K562 (cell line): ENCODE measurements at regions not wholly inside any gene's neighbourhood (a gene's known extent, or its start where the extent isn't known, plus 50 kb on each side); places are given as distances from the start of the nearest gene placed in this dataset.

Source experiments
- ATAC-seq: fragments of 200-7000 bp; cut with Tn5 transposase; 3 replicates; pipeline ENCODE4 v1.9.1; 2020; ENCODE audit warnings: moderate library complexity
- BruUV-seq: library from RNA; stranded (reverse); fragments of 400-500 nt; replicated peaks from 2 replicates; lab custom pipeline; 2021; lab: Mats Ljungman, UMichigan
- CTCF ChIA-PET: fragments of 300-600 bp; formaldehyde crosslinking; extraction: SDS; loops from one replicate; lab custom pipeline; 2021; ENCODE audit warnings: low intra/inter-chr PET ratio; lab: Yijun Ruan, JAX
- POLR2A ChIA-PET: fragments of 300-600, 350-650 bp; sonication (Branson Sonifier 250); formaldehyde crosslinking; extraction: SDS; loops from one replicate; lab custom pipeline; 2021; ENCODE audit warnings: antibody characterized with exemption, inconsistent platforms; lab: Yijun Ruan, JAX
- DNase-seq, 4 experiments: peaks; one replicate each; pipeline versions ENCODE4 v3.0.0 to v3.0.0-alpha.2; 2011 to 2018; ENCODE audit warnings: low spot score in 3 of 4, mixed read lengths in 3 of 4; ENCODE audit errors: extremely low read depth in 1 of 4
- FAIRE-seq: peaks from 2 replicates; lab custom pipeline; 2011; peaks lifted over from hg19 to GRCh38; lab: Jason Lieb, UNC
- H2AFZ ChIP-seq: 2 replicates; pipeline ENCODE4 v1.6.0; 2011; ENCODE audit warnings: low read depth, low read length, control low read depth, inconsistent platforms
- H3K27ac ChIP-seq: fragments of 200-600 bp; 3 replicates; pipeline ENCODE4 v1.8.0; 2011; ENCODE audit warnings: low read depth, mild to moderate bottlenecking, control low read depth, inconsistent platforms, low read length, moderate library complexity, mixed read lengths; ENCODE audit errors: extremely low read depth
- H3K27me3 ChIP-seq, 2 experiments: fragments of 300-600 bp in 1 of 2; 2 replicates in 1 of 2; 3 replicates in 1 of 2; pipeline versions ENCODE4 v1.6.0 to v1.8.0; 2011; ENCODE audit warnings: inconsistent platforms in 2 of 2, low read length in 2 of 2, mild to moderate bottlenecking in 1 of 2, mixed read lengths in 1 of 2, moderate library complexity in 1 of 2; ENCODE audit not compliant: control insufficient read depth in 2 of 2, insufficient read depth in 2 of 2
- H3K36me3 ChIP-seq: fragments of 300-600 bp; 3 replicates; pipeline ENCODE4 v1.8.0; 2011; ENCODE audit warnings: mild to moderate bottlenecking, low read length, inconsistent platforms; ENCODE audit not compliant: control insufficient read depth, insufficient read depth
- H3K4me1 ChIP-seq, 2 experiments: fragments of 200-600 bp in 1 of 2; replicated peaks in 1 of 2; 2 replicates in 1 of 2; 3 replicates in 1 of 2; pipeline versions ENCODE4 v1.5.1 to v1.8.0; 2011; ENCODE audit warnings: inconsistent platforms in 2 of 2, low read length in 2 of 2, mild to moderate bottlenecking in 1 of 2, mixed read lengths in 1 of 2, moderate library complexity in 1 of 2; ENCODE audit not compliant: control insufficient read depth in 2 of 2, insufficient read depth in 2 of 2
- H3K4me2 ChIP-seq: 2 replicates; pipeline ENCODE4 v1.6.1; 2011; ENCODE audit warnings: low read length, control low read depth, inconsistent platforms, mixed read lengths; ENCODE audit not compliant: insufficient read depth
- H3K4me3 ChIP-seq: fragments of 200-600 bp; sonication (generic), shearing (Covaris generic); 2 replicates; pipeline ENCODE4 v1.5.1; 2016; ENCODE audit warnings: control low read depth, inconsistent platforms
- H3K79me2 ChIP-seq: fragments of 200-600 bp; 3 replicates; pipeline ENCODE4 v1.8.0; 2011; ENCODE audit warnings: low read length, inconsistent platforms; ENCODE audit not compliant: control insufficient read depth, insufficient read depth
- H3K9ac ChIP-seq, 2 experiments: 2 replicates each; pipeline versions ENCODE4 v1.6.0 to v1.6.1; 2011; ENCODE audit warnings: low read depth in 2 of 2, low read length in 2 of 2, control low read depth in 1 of 2, inconsistent platforms in 1 of 2, mild to moderate bottlenecking in 1 of 2, mixed read lengths in 1 of 2; ENCODE audit not compliant: insufficient read depth in 1 of 2
- H3K9me1 ChIP-seq: one replicate; pipeline ENCODE4 v1.6.0; 2011; ENCODE audit warnings: inconsistent platforms, mild to moderate bottlenecking, low read length, moderate library complexity; ENCODE audit not compliant: control insufficient read depth, insufficient read depth
- H3K9me3 ChIP-seq: replicated peaks from 2 replicates; pipeline ENCODE4 v1.5.1; 2011; ENCODE audit warnings: low read depth, low read length, inconsistent platforms; ENCODE audit not compliant: control insufficient read depth, insufficient read depth
- H4K20me1 ChIP-seq: replicated peaks from 2 replicates; pipeline ENCODE4 v1.6.1; 2011; ENCODE audit warnings: low read length, inconsistent platforms, mixed read lengths; ENCODE audit not compliant: control insufficient read depth, insufficient read depth
- CREB1 ChIP-seq, 2 experiments: sonication (generic) in 1 of 2; formaldehyde crosslinking in 1 of 2; IDR thresholded peaks; 2 replicates each; pipeline versions ENCODE4 v1.6.1 to v1.8.0; 2012 to 2022; ENCODE audit warnings: inconsistent platforms in 1 of 2, mild to moderate bottlenecking in 1 of 2, missing genetic modification reagents in 1 of 2, moderate library complexity in 1 of 2
- CREBBP ChIP-seq: IDR thresholded peaks from one replicate; pipeline ENCODE4 v1.6.1; 2012; ENCODE audit warnings: low read depth, mild to moderate bottlenecking, control low read depth, inconsistent platforms, low read length
- DIDO1 ChIP-seq: fragments of 450-650 bp; IDR thresholded peaks from 2 replicates; pipeline ENCODE4 v1.6.1; 2016; ENCODE audit warnings: low read depth, missing biosample characterization, missing genetic modification characterization
- FOSL1 ChIP-seq: fragments of 200-800 bp; sonication (Bioruptor generic); conservative IDR thresholded peaks from 2 replicates; pipeline ENCODE4 v1.6.1; 2016; ENCODE audit warnings: missing genetic modification characterization, missing compliant biosample characterization
- ILF3 ChIP-seq: fragments of 450-650 bp; IDR thresholded peaks from 2 replicates; pipeline ENCODE4 v1.6.1; 2018; ENCODE audit warnings: antibody characterized with exemption, mild to moderate bottlenecking, moderate library complexity, borderline replicate concordance
- KDM4B ChIP-seq, 2 experiments: fragments of 450-650 bp in 1 of 2; sonication (generic) in 1 of 2; IDR thresholded peaks; 2 replicates each; pipeline ENCODE4 v1.6.1; 2016 to 2017; ENCODE audit warnings: borderline replicate concordance in 2 of 2, antibody characterized with exemption in 1 of 2, low read depth in 1 of 2, mild to moderate bottlenecking in 1 of 2
- NCOR1 ChIP-seq: fragments of 450-650 bp; IDR thresholded peaks from 2 replicates; pipeline ENCODE4 v1.6.1; 2016; ENCODE audit warnings: mild to moderate bottlenecking, moderate library complexity
- PHTF2 ChIP-seq: fragments of 250-450 bp; sonication (Bioruptor Pico); IDR thresholded peaks from 2 replicates; pipeline ENCODE4 v1.5.0; 2021; ENCODE audit warnings: mild to moderate bottlenecking
- PTRF ChIP-seq: fragments of 450-650 bp; IDR thresholded peaks from 2 replicates; pipeline ENCODE4 v1.6.1; 2016; ENCODE audit warnings: mild to moderate bottlenecking, missing genetic modification characterization, missing compliant biosample characterization
- SP2 ChIP-seq: IDR thresholded peaks from 2 replicates; pipeline ENCODE4 v1.6.1; 2011; ENCODE audit warnings: mild to moderate bottlenecking, low read depth, low read length, moderate library complexity; ENCODE audit not compliant: poor library complexity, severe bottlenecking; ENCODE audit errors: extremely low read depth
- ZC3H4 ChIP-seq: sonication (generic); formaldehyde crosslinking; IDR thresholded peaks from 2 replicates; pipeline ENCODE4 v1.9.0; 2021; ENCODE audit warnings: missing genetic modification reagents, borderline replicate concordance
- ZNF785 ChIP-seq: fragments of 250-450 bp; sonication (Bioruptor Pico); IDR thresholded peaks from 2 replicates; pipeline ENCODE4 v1.4.0; 2020; ENCODE audit warnings: mild to moderate bottlenecking
- WGBS: fragments of 100-300 bp; shearing (Covaris generic); methylation state at CpG from one replicate; pipeline ENCODE4 v1.1.6; 2016; ENCODE audit warnings: low coverage, mixed read lengths; ENCODE audit not compliant: insufficient coverage; ENCODE audit errors: missing lambda C conversion rate; 5-methylcytosine and 5-hydroxymethylcytosine counted together
- in situ Hi-C: fragments of 300-500 bp; cut with MboI; formaldehyde crosslinking; loops from 4 replicates; pipeline ENCODE4 v1.15.0; 2018; ENCODE audit warnings: inconsistent platforms, mixed read lengths
- intact Hi-C: fragments of 100-400 bp; cut with micrococcal nuclease; formaldehyde crosslinking; loops from 2 replicates; pipeline ENCODE4 v1.14.2; 2022
- TF ChIP-seq, protein P1 (sequence below): sonication (generic); formaldehyde crosslinking; IDR thresholded peaks from 2 replicates; pipeline ENCODE4 v1.8.0; 2023; ENCODE audit warnings: mild to moderate bottlenecking, missing genetic modification reagents
- TF ChIP-seq, protein P2 (sequence below): fragments of 450-650 bp; conservative IDR thresholded peaks from 2 replicates; pipeline ENCODE4 v1.6.1; 2016; ENCODE audit warnings: missing genetic modification characterization, low read depth, mild to moderate bottlenecking, control low read depth, missing compliant biosample characterization

DNA sequence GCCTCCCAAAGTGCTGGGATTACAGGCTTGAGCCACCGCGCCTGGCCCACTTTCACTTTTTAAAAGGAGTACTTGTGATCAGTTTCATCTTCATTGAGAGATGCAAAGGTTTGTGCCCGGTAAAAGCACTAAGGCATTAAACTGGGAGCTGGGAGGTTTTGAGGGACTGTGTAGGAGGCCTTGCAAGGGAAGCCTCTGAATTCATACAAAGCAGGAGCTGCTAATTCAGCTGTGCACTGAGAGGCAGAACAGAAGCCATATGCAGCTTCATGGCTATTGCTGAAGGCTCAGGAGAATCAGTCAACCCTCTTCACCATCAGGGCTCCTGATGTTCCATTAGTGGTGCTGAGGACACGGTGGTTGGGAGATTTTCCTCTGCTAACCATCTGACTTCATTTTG lies 77.7 kb downstream of the GPR88 start:
- WGBS: 6% methylated on average over 4 of the region's 4 CpGs
- no peak overlapping the region for H3K27ac ChIP-seq
- H4K20me1 ChIP-seq: no peaks in the 10 kb centered on the region
- CTCF ChIA-PET: no interaction called here
- no peak for FAIRE-seq
- in situ Hi-C loops: no loop called here
- H3K4me3 ChIP-seq: no peak overlapping the region
- no peaks in the 10 kb centered on the region for H3K9me3 ChIP-seq
- no peak overlapping the region for H3K4me2 ChIP-seq
- no peak overlapping the region for H3K9ac ChIP-seq
- ATAC-seq: no peak
- no peaks in the 10 kb centered on the region for H3K9me1 ChIP-seq
- H2AFZ ChIP-seq: no peak overlapping the region
- 0 out of 5 replicates have a peak, but pooled peaks cover 0 to 3% of the 10 kb centered on the region in 2 experiments for H3K27me3 ChIP-seq
- H3K4me1 ChIP-seq: no peaks in the 10 kb centered on the region
- intact Hi-C loops: no loop called here
- TF ChIP-seq PHTF2 (no peak), SP2 (no peak), FOSL1 (no peak)
- TF ChIP-seq, all 486 proteins: peak for 0
- POLR2A ChIA-PET: interaction anchor here (1.0 to 1.2 kb wide), 2 partner anchors 9 to 11 kb away, joined by 3 read pairs; no protein-coding TSS in a partner anchor
- BruUV-seq: no TSS peak
- Histone ChIP-seq H3K79me2 (no peaks in the 10 kb centered on the region), H3K36me3 (no peaks in the 10 kb centered on the region)
- DNase-seq: no peak

GRCh38 chr1:100616121-100616621 lies 78.2 kb downstream of the GPR88 start:
- ATAC-seq (no peak), FAIRE-seq (no peak), DNase-seq (no peak)
- H3K27me3 ChIP-seq: 0 out of 5 replicates have a peak, but pooled peaks cover 0 to 3% of the 10 kb centered on the region in 2 experiments
- no peaks in the 10 kb centered on the region for H3K4me1 ChIP-seq
- H4K20me1 ChIP-seq: no peaks in the 10 kb centered on the region
- 0% methylated on average over 4 of the region's 4 CpGs for WGBS
- ChIA-PET CTCF (no interaction called here), POLR2A (interaction anchor here (1.2 kb wide), 1 partner anchor 9 kb away, joined by 3 read pairs; no protein-coding TSS in a partner anchor)
- intact Hi-C loops (no loop called here), in situ Hi-C loops (no loop called here)
- no peak overlapping the region for H3K4me2 ChIP-seq
- no peaks in the 10 kb centered on the region for H3K9me3 ChIP-seq
- no peaks in the 10 kb centered on the region for H3K9me1 ChIP-seq
- H3K4me3 ChIP-seq: no peak overlapping the region
- no peaks in the 10 kb centered on the region for H3K36me3 ChIP-seq
- no peaks in the 10 kb centered on the region for H3K79me2 ChIP-seq
- H3K9ac ChIP-seq: no peak overlapping the region
- no peak overlapping the region for H3K27ac ChIP-seq
- BruUV-seq: no TSS peak
- H2AFZ ChIP-seq: no peak overlapping the region
- TF ChIP-seq, protein P1, sequence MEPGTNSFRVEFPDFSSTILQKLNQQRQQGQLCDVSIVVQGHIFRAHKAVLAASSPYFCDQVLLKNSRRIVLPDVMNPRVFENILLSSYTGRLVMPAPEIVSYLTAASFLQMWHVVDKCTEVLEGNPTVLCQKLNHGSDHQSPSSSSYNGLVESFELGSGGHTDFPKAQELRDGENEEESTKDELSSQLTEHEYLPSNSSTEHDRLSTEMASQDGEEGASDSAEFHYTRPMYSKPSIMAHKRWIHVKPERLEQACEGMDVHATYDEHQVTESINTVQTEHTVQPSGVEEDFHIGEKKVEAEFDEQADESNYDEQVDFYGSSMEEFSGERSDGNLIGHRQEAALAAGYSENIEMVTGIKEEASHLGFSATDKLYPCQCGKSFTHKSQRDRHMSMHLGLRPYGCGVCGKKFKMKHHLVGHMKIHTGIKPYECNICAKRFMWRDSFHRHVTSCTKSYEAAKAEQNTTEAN (CRISPR knock-in tag): no peak
- TF ChIP-seq KDM4B (IDR thresholded peaks at IDR 0.05; ENCODE audit: borderline replicate concordance in 2 of 2, low read depth in 1 of 2) (no peak), ILF3 (no peak), CREB1 (IDR thresholded peaks at IDR 0.05) (no peak), CREB1 (CRISPR knock-in tag; IDR thresholded peaks at IDR 0.05) (no peak), DIDO1 (tag) (no peak), CREBBP (no peak), NCOR1 (no peak), PTRF (tag) (no peak), ZNF785 (CRISPR knock-in tag) (no peak), ZC3H4 (CRISPR knock-in tag) (no peak)
- TF ChIP-seq, protein P2, sequence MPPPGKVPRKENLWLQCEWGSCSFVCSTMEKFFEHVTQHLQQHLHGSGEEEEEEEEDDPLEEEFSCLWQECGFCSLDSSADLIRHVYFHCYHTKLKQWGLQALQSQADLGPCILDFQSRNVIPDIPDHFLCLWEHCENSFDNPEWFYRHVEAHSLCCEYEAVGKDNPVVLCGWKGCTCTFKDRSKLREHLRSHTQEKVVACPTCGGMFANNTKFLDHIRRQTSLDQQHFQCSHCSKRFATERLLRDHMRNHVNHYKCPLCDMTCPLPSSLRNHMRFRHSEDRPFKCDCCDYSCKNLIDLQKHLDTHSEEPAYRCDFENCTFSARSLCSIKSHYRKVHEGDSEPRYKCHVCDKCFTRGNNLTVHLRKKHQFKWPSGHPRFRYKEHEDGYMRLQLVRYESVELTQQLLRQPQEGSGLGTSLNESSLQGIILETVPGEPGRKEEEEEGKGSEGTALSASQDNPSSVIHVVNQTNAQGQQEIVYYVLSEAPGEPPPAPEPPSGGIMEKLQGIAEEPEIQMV (tag): no peak
